Right cardiac atrium (tissue), 5 donors: ENCODE measurements at regions not wholly inside any gene's neighbourhood (a gene's known extent, or its start where the extent isn't known, plus 50 kb on each side); places are given as distances from the start of the nearest gene placed in this dataset.
"Not testable (repeated sequence)": the region's sequence is repeated elsewhere in the genome, so short reads cannot be mapped to it uniquely, and the experiment has no call there.

Source experiments
- ATAC-seq, 2 donors: fragments of 200-7000 bp; cut with Tn5 transposase; one replicate each; pipeline versions ENCODE4 v1.8.0 to v1.9.1; 2020; ENCODE audit warnings: moderate library complexity in 2 of 2, mild to moderate bottlenecking in 1 of 2
- DNase-seq, 3 donors: peaks; one replicate each; pipeline ENCODE4 v3.0.0-alpha.2; 2020
- H3K27ac ChIP-seq: one replicate; pipeline ENCODE4 v1.5.1; 2013; ENCODE audit warnings: mild to moderate bottlenecking, low read length, control low read depth, moderate library complexity
- H3K27me3 ChIP-seq: one replicate; pipeline ENCODE4 v1.6.1; 2013; ENCODE audit not compliant: control insufficient read depth, insufficient read depth
- H3K4me1 ChIP-seq: one replicate; pipeline ENCODE4 v1.6.1; 2013; ENCODE audit warnings: low read length; ENCODE audit not compliant: control insufficient read depth, insufficient read depth
- H3K4me3 ChIP-seq: one replicate; pipeline ENCODE4 v1.5.1; 2013; ENCODE audit warnings: low read length, control low read depth
- H3K9me3 ChIP-seq: one replicate; pipeline ENCODE4 v1.6.1; 2013; ENCODE audit warnings: low read length; ENCODE audit not compliant: control insufficient read depth
- WGBS: extraction: QIAGEN DNeasy Blood & Tissue Kit; methylation state at CpG from one replicate; pipeline ENCODE4 v1.1.7; 2013; 5-methylcytosine and 5-hydroxymethylcytosine counted together
- intact Hi-C, 4 donors: fragments of 100-400 bp; cut with DNase I; formaldehyde crosslinking; loops; one replicate each; pipeline versions ENCODE4 v1.11.0 to v1.14.0; 2022 to 2023
- donor health status: healthy with polysubstance abuse.
- donor health status: DM: no; HTN: yes; CAD: no.
- donor health status: DM: no; HTN: no; CAD: no.
- donor health status: DM: no; HTN: yes; CAD: no; lungs with severe emphysema.
- donor health status: DM: yes; HTN: yes; CAD: no.

DNA sequence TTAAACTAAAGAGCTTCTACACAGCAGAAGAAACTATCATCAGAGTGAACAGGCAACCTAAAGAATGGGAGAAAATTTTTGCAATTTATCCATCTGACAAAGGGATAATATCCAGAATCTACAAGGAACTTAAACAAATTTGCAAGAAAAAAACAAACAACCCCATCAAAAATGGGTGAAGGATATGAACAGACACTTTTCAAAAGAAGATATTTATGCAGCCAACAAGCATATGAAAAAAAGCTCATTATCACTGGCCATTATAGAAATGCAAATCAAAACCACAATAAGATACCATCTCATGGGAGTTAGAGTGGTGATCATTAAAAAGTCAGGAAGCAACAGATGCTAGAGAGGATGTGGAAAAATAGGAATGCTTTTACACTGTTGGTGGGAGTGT lies 82.5 kb upstream of the GRIN3A start:
- not testable (repeated sequence) for DNase-seq, H3K4me1 ChIP-seq, ATAC-seq

DNA sequence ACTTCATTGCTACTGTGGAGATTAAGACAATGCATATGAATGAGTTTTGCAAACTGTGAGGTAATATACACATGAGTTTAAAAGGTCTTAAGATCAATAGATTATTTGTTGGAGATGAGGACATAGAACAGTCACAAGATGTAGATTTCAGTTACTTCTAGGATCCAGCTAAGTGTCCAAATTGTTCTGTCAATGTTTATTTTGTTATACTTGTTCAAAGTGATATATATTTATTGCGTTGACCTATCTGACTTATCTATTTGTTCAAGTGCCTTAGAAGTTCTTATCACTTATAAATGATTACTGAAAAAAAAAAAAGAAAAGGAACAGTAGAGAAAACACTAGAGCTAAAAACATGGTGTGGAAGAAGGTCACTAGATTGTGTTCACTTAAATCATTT lies 75.6 kb upstream of the GRIN3A start:
- H3K9me3 ChIP-seq = no peaks in the 10 kb centered on the region

More for the DNA sequence above, 82.5 kb upstream of the GRIN3A start:
- intact Hi-C loops, H3K27me3 ChIP-seq, H3K4me3 ChIP-seq, H3K27ac ChIP-seq, H3K9me3 ChIP-seq: not testable (repeated sequence)

DNA sequence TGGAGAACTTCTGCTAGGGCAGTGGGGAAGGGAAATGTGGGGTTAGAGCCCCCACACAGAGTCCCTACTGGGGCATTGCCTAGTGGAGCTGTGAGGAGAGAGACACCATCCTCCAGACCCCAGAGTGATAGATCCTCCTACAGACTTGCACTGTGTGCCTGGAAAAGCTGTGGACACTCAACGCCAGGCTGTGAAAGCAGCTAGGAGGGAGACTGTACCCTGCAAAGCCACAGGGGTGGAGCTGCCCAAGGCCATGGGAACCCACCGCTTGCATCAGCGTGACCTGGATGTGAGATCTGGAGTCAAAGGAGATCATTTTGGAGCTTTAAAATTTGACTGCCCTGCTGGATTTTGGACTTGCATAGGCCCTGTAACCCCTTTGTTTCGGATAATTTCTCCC lies 69.4 kb upstream of the GRIN3A start:
- intact Hi-C loops, H3K9me3 ChIP-seq: not testable (repeated sequence)

More for the DNA sequence above, 75.6 kb upstream of the GRIN3A start:
- H3K4me3 ChIP-seq = no peak overlapping the region
- no peak for DNase-seq
- intact Hi-C loops = no loop called here
- no peak for ATAC-seq
- H3K4me1 ChIP-seq = no peaks in the 10 kb centered on the region
- H3K27ac ChIP-seq = no peak overlapping the region
- no peaks in the 10 kb centered on the region for H3K27me3 ChIP-seq
- 24% methylated on average over 1 of the region's 1 CpG for WGBS

DNA sequence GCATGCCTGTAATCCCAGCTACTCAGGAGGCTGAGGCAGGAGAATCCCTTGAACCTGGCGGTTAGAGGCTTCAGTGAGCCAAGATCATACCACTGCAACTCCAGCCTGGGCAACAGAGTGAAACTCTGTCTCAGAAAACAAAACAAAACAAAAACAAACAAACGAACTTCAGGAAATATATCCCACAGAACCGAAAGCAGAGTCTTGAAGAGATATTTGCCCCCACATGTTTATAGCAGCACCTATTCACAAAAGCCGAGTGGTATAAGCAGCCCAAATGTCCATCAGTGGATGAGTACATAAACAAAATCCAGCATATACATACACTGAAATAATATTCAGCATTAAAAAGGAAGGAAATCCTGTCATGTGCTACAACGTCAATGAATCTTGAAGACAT lies 57.6 kb upstream of the GRIN3A start:
- Histone ChIP-seq H3K9me3 (no peaks in the 10 kb centered on the region), H3K27me3 (no peaks in the 10 kb centered on the region), H3K4me3 (no peak overlapping the region), H3K4me1 (no peaks in the 10 kb centered on the region), H3K27ac (no peak overlapping the region)
- no peak for DNase-seq
- ATAC-seq = no peak
- 73% methylated on average over 5 of the region's 5 CpGs for WGBS
- intact Hi-C loops = no loop called here

More for the DNA sequence above, 69.4 kb upstream of the GRIN3A start:
- H3K4me1 ChIP-seq, H3K4me3 ChIP-seq, H3K27me3 ChIP-seq, H3K27ac ChIP-seq, ATAC-seq, DNase-seq: not testable (repeated sequence)
- 92% methylated on average over 4 of the region's 4 CpGs for WGBS

DNA sequence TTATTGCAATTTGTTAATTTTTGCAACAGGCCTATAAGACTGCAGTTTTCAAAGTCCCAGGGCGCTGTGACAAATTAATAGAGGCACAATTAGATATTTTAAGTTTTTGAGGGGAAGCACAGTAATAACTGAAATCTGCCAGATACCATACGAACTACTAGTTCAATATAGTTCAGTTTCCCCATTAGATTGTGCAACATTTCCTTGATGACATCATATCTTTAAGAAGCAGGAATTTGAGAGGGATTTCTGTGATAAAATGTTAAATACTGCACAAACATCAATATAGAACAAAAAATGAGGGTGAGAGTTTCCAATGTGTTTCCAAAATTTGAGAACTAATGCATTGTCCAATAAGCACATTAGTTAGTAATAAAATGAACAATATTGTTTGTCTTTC lies 56.7 kb upstream of the GRIN3A start:
- no peak overlapping the region for H3K4me3 ChIP-seq
- H3K27me3 ChIP-seq = no peaks in the 10 kb centered on the region
- no peaks in the 10 kb centered on the region for H3K4me1 ChIP-seq
- 65% methylated on average over 2 of the region's 2 CpGs for WGBS
- ATAC-seq (no peak), DNase-seq (no peak)
- no peak overlapping the region for H3K27ac ChIP-seq
- intact Hi-C loops = no loop called here
- H3K9me3 ChIP-seq = no peaks in the 10 kb centered on the region

DNA sequence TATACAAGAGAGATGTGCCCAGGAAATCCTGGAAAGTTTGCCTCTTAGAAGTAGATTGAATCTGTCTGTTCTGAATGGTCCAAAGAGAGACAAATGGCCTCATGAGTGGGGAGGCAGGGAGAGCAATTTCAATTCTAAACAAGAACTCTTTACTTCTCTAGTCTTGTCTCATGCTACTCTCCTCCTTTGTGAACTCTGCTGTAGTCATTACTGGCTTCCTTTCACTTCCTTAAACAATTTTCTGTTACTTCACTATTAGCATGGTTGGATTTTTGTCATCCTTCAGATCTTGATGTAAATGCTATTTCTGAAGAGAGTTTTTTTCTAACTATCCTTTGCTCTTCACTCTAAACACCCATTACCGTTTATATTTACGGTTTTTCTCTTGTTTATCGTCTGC lies 54.0 kb upstream of the GRIN3A start:
- Histone ChIP-seq H3K27me3 (no peaks in the 10 kb centered on the region), H3K9me3 (no peaks in the 10 kb centered on the region), H3K4me1 (no peaks in the 10 kb centered on the region), H3K4me3 (no peak overlapping the region), H3K27ac (no peak overlapping the region)
- DNase-seq = no peak
- intact Hi-C loops = no loop called here
- no peak for ATAC-seq
- 81% methylated on average over 3 of the region's 3 CpGs for WGBS

DNA sequence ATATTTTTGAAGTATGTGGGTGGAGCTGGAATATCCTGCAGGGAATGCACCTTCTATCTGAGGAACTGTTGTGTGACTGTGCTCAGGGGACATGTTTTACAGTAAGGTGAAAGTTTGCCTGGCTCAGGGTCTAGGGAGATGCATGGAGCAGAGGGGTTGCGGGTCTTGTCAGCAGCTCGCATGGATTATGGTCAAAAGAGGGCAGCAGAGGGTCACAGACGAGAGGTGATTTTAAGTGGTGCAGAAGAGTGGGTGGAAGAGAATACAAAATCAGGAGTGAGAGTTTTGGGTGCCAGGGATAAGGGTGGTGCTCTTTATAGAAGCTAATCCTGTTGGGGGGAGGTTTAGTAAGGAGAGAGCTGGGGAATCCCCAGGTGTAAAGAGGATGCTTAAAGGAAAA lies 53.5 kb upstream of the GRIN3A start:
- H3K27ac ChIP-seq = no peak overlapping the region
- no peaks in the 10 kb centered on the region for H3K27me3 ChIP-seq
- ATAC-seq (no peak), DNase-seq (no peak)
- H3K4me1 ChIP-seq = no peaks in the 10 kb centered on the region
- WGBS = 11% methylated on average over 3 of the region's 3 CpGs
- no peaks in the 10 kb centered on the region for H3K9me3 ChIP-seq
- intact Hi-C loops = no loop called here
- no peak overlapping the region for H3K4me3 ChIP-seq

DNA sequence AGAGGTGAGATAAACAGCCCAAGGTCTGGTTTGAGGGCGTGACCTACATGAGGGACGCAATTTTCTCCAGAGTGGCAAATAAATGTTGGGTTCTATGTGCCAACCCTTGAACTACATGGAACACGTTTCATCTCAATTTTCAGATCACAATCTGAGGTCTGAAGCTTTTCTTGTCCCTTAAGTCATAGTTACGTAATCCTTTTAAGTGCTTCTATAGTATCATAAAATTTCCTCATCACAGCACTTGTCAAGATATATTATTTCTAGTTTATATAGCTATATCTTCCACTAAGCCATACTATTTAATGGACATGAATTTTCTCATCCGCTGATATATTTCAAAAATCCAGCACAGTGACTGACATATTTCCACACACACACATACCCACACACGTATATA lies 53.1 kb upstream of the GRIN3A start:
- ATAC-seq (no peak), DNase-seq (no peak)
- intact Hi-C loops = no loop called here

More for the DNA sequence above, 53.1 kb upstream of the GRIN3A start:
- Histone ChIP-seq H3K4me1 (no peaks in the 10 kb centered on the region), H3K27ac (no peak overlapping the region), H3K4me3 (no peak overlapping the region), H3K9me3 (no peaks in the 10 kb centered on the region), H3K27me3 (no peaks in the 10 kb centered on the region)
- WGBS = 68% methylated on average over 6 of the region's 6 CpGs
